ENCODE measurements at regions not wholly inside any gene's neighbourhood (a gene's known extent, or its start where the extent isn't known, plus 50 kb on each side); places are given as distances from the start of the nearest gene placed in this dataset.

- no peak overlapping the region for H3K27ac ChIP-seq (ENCODE audit: extremely low read depth, low read depth, low read length)
- TF ChIP-seq RBAK (tag by site-specific recombination; IDR thresholded peaks at IDR 0.05) (no peak), ZNF302 (tag by site-specific recombination; IDR thresholded peaks at IDR 0.05; ENCODE audit: low read depth) (no peak), ZNF48 (tag by site-specific recombination; IDR thresholded peaks at IDR 0.05) (no peak), ZNF2 (tag by site-specific recombination; IDR thresholded peaks at IDR 0.05) (no peak), HOXC10 (CRISPR knock-in tag; IDR thresholded peaks at IDR 0.05) (no peak), ZNF548 (tag by site-specific recombination; IDR thresholded peaks at IDR 0.05) (no peak), ZNF133 (tag by site-specific recombination; IDR thresholded peaks at IDR 0.05) (no peak), GLIS1 (tag by site-specific recombination; IDR thresholded peaks at IDR 0.05) (no peak)
- ChIA-PET POLR2A (no interaction called here), CTCF (interaction anchor here (0.5 to 1.1 kb wide), 2 partner anchors 35 to 85 kb away, joined by 3 to 4 read pairs; no protein-coding TSS in a partner anchor)
- H3K4me3 ChIP-seq (ENCODE audit: low read depth, low read length) = no peak overlapping the region
- H3K9me3 ChIP-seq (ENCODE audit: control insufficient read depth, insufficient read depth, low read depth, low read length) = no peaks in the 10 kb centered on the region
- no peaks in the 10 kb centered on the region for H3K4me1 ChIP-seq (ENCODE audit: control insufficient read depth, insufficient read depth, low read length)
- H3K36me3 ChIP-seq (ENCODE audit: control insufficient read depth in 2 of 2, insufficient read depth in 1 of 2, low read length in 2 of 2) = no peaks in the 10 kb centered on the region
These were observed 51.8 kb upstream of the DUSP5 start for GRCh38 chr10:110445871-110446270.

- TF ChIP-seq MYNN (tag by site-specific recombination; IDR thresholded peaks at IDR 0.05; ENCODE audit: borderline replicate concordance) (peak; percentile 78), ZNF404 (tag by site-specific recombination; IDR thresholded peaks at IDR 0.05) (no peak), ZBTB7A (tag by site-specific recombination; IDR thresholded peaks at IDR 0.05; ENCODE audit: low read depth) (no peak), ZSCAN16 (tag by site-specific recombination; IDR thresholded peaks at IDR 0.05) (no peak), ZNF830 (tag by site-specific recombination; IDR thresholded peaks at IDR 0.05; ENCODE audit: low read depth) (no peak), ZNF654 (tag by site-specific recombination; IDR thresholded peaks at IDR 0.05; ENCODE audit: low read depth) (no peak)
- TF ChIP-seq, protein P1, sequence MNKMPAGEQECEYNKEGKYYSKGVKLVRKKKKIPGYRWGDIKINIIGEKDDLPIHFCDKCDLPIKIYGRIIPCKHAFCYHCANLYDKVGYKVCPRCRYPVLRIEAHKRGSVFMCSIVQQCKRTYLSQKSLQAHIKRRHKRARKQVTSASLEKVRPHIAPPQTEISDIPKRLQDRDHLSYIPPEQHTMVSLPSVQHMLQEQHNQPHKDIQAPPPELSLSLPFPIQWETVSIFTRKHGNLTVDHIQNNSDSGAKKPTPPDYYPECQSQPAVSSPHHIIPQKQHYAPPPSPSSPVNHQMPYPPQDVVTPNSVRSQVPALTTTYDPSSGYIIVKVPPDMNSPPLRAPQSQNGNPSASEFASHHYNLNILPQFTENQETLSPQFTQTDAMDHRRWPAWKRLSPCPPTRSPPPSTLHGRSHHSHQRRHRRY (tag by site-specific recombination; IDR thresholded peaks at IDR 0.05) = no peak
- POLR2A ChIA-PET = no interaction called here
- Histone ChIP-seq H3K9me3 (ENCODE audit: control insufficient read depth, insufficient read depth, low read depth, low read length) (no peaks in the 10 kb centered on the region), H3K36me3 (ENCODE audit: control insufficient read depth in 2 of 2, insufficient read depth in 1 of 2, low read length in 2 of 2) (no peaks in the 10 kb centered on the region), H3K4me3 (ENCODE audit: low read depth, low read length) (no peak overlapping the region), H3K27ac (ENCODE audit: extremely low read depth, low read depth, low read length) (no peak overlapping the region), H3K4me1 (ENCODE audit: control insufficient read depth, insufficient read depth, low read length) (no peaks in the 10 kb centered on the region)
- CTCF ChIA-PET = interaction anchor here (1.0 to 1.1 kb wide), 2 partner anchors 35 to 100 kb away, joined by 3 to 5 read pairs; no protein-coding TSS in a partner anchor
These were observed 51.4 kb upstream of the DUSP5 start for GRCh38 chr10:110446277-110446676.

GRCh38 chr10:110446954-110447608 is 50.6 kb upstream of the DUSP5 start:
- Histone ChIP-seq H3K36me3 (ENCODE audit: control insufficient read depth in 2 of 2, insufficient read depth in 1 of 2, low read length in 2 of 2) (no peaks in the 10 kb centered on the region), H3K9me3 (ENCODE audit: control insufficient read depth, insufficient read depth, low read depth, low read length) (no peaks in the 10 kb centered on the region), H3K27ac (ENCODE audit: extremely low read depth, low read depth, low read length) (no peak overlapping the region), H3K4me1 (ENCODE audit: control insufficient read depth, insufficient read depth, low read length) (no peaks in the 10 kb centered on the region), H3K4me3 (ENCODE audit: low read depth, low read length) (no peak overlapping the region)
- ChIA-PET POLR2A (no interaction called here), CTCF (interaction anchor here (1.0 to 1.1 kb wide), 2 partner anchors 34 to 99 kb away, joined by 3 to 5 read pairs; no protein-coding TSS in a partner anchor)
- TF ChIP-seq GFI1B (tag by site-specific recombination; IDR thresholded peaks at IDR 0.05) (no peak), ZNF366 (tag by site-specific recombination; conservative IDR thresholded peaks at IDR 0.05) (no peak), SCRT1 (tag by site-specific recombination; IDR thresholded peaks at IDR 0.05; ENCODE audit: borderline replicate concordance) (no peak), ZNF76 (tag by site-specific recombination; IDR thresholded peaks at IDR 0.05; ENCODE audit: borderline replicate concordance, low read depth) (no peak), ZSCAN16 (tag by site-specific recombination; IDR thresholded peaks at IDR 0.05) (no peak), ZNF548 (tag by site-specific recombination; IDR thresholded peaks at IDR 0.05) (no peak), ZNF248 (tag by site-specific recombination; IDR thresholded peaks at IDR 0.05) (no peak), ZNF16 (tag by site-specific recombination; IDR thresholded peaks at IDR 0.05; ENCODE audit: low read depth) (no peak), RBAK (tag by site-specific recombination; IDR thresholded peaks at IDR 0.05) (no peak), ZNF514 (tag by site-specific recombination; IDR thresholded peaks at IDR 0.05) (no peak)
- TF ChIP-seq, protein P2, sequence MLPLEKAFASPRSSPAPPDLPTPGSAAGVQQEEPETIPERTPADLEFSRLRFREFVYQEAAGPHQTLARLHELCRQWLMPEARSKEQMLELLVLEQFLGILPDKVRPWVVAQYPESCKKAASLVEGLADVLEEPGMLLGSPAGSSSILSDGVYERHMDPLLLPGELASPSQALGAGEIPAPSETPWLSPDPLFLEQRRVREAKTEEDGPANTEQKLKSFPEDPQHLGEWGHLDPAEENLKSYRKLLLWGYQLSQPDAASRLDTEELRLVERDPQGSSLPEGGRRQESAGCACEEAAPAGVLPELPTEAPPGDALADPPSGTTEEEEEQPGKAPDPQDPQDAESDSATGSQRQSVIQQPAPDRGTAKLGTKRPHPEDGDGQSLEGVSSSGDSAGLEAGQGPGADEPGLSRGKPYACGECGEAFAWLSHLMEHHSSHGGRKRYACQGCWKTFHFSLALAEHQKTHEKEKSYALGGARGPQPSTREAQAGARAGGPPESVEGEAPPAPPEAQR (tag by site-specific recombination; IDR thresholded peaks at IDR 0.05) = no peak
- TF ChIP-seq, protein P3, sequence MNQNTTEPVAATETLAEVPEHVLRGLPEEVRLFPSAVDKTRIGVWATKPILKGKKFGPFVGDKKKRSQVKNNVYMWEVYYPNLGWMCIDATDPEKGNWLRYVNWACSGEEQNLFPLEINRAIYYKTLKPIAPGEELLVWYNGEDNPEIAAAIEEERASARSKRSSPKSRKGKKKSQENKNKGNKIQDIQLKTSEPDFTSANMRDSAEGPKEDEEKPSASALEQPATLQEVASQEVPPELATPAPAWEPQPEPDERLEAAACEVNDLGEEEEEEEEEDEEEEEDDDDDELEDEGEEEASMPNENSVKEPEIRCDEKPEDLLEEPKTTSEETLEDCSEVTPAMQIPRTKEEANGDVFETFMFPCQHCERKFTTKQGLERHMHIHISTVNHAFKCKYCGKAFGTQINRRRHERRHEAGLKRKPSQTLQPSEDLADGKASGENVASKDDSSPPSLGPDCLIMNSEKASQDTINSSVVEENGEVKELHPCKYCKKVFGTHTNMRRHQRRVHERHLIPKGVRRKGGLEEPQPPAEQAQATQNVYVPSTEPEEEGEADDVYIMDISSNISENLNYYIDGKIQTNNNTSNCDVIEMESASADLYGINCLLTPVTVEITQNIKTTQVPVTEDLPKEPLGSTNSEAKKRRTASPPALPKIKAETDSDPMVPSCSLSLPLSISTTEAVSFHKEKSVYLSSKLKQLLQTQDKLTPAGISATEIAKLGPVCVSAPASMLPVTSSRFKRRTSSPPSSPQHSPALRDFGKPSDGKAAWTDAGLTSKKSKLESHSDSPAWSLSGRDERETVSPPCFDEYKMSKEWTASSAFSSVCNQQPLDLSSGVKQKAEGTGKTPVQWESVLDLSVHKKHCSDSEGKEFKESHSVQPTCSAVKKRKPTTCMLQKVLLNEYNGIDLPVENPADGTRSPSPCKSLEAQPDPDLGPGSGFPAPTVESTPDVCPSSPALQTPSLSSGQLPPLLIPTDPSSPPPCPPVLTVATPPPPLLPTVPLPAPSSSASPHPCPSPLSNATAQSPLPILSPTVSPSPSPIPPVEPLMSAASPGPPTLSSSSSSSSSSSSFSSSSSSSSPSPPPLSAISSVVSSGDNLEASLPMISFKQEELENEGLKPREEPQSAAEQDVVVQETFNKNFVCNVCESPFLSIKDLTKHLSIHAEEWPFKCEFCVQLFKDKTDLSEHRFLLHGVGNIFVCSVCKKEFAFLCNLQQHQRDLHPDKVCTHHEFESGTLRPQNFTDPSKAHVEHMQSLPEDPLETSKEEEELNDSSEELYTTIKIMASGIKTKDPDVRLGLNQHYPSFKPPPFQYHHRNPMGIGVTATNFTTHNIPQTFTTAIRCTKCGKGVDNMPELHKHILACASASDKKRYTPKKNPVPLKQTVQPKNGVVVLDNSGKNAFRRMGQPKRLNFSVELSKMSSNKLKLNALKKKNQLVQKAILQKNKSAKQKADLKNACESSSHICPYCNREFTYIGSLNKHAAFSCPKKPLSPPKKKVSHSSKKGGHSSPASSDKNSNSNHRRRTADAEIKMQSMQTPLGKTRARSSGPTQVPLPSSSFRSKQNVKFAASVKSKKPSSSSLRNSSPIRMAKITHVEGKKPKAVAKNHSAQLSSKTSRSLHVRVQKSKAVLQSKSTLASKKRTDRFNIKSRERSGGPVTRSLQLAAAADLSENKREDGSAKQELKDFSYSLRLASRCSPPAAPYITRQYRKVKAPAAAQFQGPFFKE (tag by site-specific recombination; IDR thresholded peaks at IDR 0.05; ENCODE audit: borderline replicate concordance) = no peak
